SK-N-SH (cell line): ENCODE measurements at regions not wholly inside any gene's neighbourhood (a gene's known extent, or its start where the extent isn't known, plus 50 kb on each side); places are given as distances from the start of the nearest gene placed in this dataset.

Experiments used
- EP300 ChIP-seq, 2 experiments: IDR thresholded peaks; 2 replicates each; pipeline versions ENCODE4 v1.4.0 to v1.6.1; 2012; ENCODE audit warnings: borderline replicate concordance in 1 of 2, low read depth in 1 of 2, low read length in 1 of 2
- GATA2 ChIP-seq: sonication (generic); formaldehyde crosslinking; IDR thresholded peaks from 2 replicates; pipeline ENCODE4 v1.5.0; 2020; ENCODE audit warnings: mild to moderate bottlenecking, missing genetic modification reagents
- JUND ChIP-seq: IDR thresholded peaks from 2 replicates; pipeline ENCODE4 v1.4.0; 2012
- NFIC ChIP-seq: IDR thresholded peaks from 2 replicates; pipeline ENCODE4 v1.4.0; 2012; ENCODE audit warnings: borderline replicate concordance
- POLR2AphosphoS5 ChIP-seq: IDR thresholded peaks from 2 replicates; pipeline ENCODE4 v1.6.1; 2012; ENCODE audit warnings: low read depth, low read length
- RFX5 ChIP-seq: IDR thresholded peaks from 2 replicates; pipeline ENCODE4 v1.6.1; 2012; ENCODE audit warnings: mild to moderate bottlenecking, improper control_type of control experiment, low read length
- TF ChIP-seq, protein P1 (sequence below): fragments of 200-600 bp; sonication (generic); IDR thresholded peaks from 2 replicates; pipeline ENCODE4 v1.6.1; 2017; ENCODE audit warnings: antibody characterized with exemption, mild to moderate bottlenecking, moderate library complexity
- TF ChIP-seq, protein P2 (sequence below): IDR thresholded peaks from 2 replicates; pipeline ENCODE4 v1.4.0; 2012; ENCODE audit warnings: low read depth, borderline replicate concordance

- TF ChIP-seq JUND: no peak
- no peak for TF ChIP-seq POLR2AphosphoS5
- TF ChIP-seq, protein P1, sequence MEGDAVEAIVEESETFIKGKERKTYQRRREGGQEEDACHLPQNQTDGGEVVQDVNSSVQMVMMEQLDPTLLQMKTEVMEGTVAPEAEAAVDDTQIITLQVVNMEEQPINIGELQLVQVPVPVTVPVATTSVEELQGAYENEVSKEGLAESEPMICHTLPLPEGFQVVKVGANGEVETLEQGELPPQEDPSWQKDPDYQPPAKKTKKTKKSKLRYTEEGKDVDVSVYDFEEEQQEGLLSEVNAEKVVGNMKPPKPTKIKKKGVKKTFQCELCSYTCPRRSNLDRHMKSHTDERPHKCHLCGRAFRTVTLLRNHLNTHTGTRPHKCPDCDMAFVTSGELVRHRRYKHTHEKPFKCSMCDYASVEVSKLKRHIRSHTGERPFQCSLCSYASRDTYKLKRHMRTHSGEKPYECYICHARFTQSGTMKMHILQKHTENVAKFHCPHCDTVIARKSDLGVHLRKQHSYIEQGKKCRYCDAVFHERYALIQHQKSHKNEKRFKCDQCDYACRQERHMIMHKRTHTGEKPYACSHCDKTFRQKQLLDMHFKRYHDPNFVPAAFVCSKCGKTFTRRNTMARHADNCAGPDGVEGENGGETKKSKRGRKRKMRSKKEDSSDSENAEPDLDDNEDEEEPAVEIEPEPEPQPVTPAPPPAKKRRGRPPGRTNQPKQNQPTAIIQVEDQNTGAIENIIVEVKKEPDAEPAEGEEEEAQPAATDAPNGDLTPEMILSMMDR: no peak
- TF ChIP-seq GATA2: no peak
- TF ChIP-seq RFX5: no peak
- no peak for TF ChIP-seq NFIC
- TF ChIP-seq EP300 (IDR thresholded peaks at IDR 0.05; ENCODE audit: borderline replicate concordance in 1 of 2, low read depth in 1 of 2, low read length in 1 of 2): no peak
- TF ChIP-seq, protein P2, sequence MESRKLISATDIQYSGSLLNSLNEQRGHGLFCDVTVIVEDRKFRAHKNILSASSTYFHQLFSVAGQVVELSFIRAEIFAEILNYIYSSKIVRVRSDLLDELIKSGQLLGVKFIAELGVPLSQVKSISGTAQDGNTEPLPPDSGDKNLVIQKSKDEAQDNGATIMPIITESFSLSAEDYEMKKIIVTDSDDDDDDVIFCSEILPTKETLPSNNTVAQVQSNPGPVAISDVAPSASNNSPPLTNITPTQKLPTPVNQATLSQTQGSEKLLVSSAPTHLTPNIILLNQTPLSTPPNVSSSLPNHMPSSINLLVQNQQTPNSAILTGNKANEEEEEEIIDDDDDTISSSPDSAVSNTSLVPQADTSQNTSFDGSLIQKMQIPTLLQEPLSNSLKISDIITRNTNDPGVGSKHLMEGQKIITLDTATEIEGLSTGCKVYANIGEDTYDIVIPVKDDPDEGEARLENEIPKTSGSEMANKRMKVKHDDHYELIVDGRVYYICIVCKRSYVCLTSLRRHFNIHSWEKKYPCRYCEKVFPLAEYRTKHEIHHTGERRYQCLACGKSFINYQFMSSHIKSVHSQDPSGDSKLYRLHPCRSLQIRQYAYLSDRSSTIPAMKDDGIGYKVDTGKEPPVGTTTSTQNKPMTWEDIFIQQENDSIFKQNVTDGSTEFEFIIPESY: no peak
Observed at GRCh38 chr16:5790512-5790911, 692.9 kb upstream of the EEF2KMT start.
